T-helper 1 cell treated with Interleukin-12 subunit alpha and Interleukin-12 subunit beta and Interleukin-4 antibody, amounts not matched to agents 30 μg/mL and 1 μg/mL, for 36 hours (primary cell): ENCODE measurements at regions not wholly inside any gene's neighbourhood (a gene's known extent, or its start where the extent isn't known, plus 50 kb on each side); places are given as distances from the start of the nearest gene placed in this dataset.
"Not testable (repeated sequence)": the region's sequence is repeated elsewhere in the genome, so short reads cannot be mapped to it uniquely, and the experiment has no call there.

Experiments used
- H3K27ac Mint-ChIP-seq: one replicate; pipeline ENCODE4 v1.8.0; 2021; ENCODE audit warnings: mild to moderate bottlenecking, mixed read lengths
- H3K27me3 Mint-ChIP-seq: one replicate; pipeline ENCODE4 v1.8.0; 2021; ENCODE audit warnings: low read depth, mixed read lengths
- H3K36me3 Mint-ChIP-seq: one replicate; pipeline ENCODE4 v1.8.0; 2021; ENCODE audit warnings: low read depth, mixed read lengths
- H3K4me1 Mint-ChIP-seq: one replicate; pipeline ENCODE4 v1.8.0; 2021; ENCODE audit warnings: low read depth, mixed read lengths
- H3K4me3 Mint-ChIP-seq: one replicate; pipeline ENCODE4 v1.8.0; 2021; ENCODE audit warnings: mild to moderate bottlenecking, moderate library complexity, mixed read lengths
- H3K9me3 Mint-ChIP-seq: one replicate; pipeline ENCODE4 v1.8.0; 2021; ENCODE audit warnings: mixed read lengths

DNA sequence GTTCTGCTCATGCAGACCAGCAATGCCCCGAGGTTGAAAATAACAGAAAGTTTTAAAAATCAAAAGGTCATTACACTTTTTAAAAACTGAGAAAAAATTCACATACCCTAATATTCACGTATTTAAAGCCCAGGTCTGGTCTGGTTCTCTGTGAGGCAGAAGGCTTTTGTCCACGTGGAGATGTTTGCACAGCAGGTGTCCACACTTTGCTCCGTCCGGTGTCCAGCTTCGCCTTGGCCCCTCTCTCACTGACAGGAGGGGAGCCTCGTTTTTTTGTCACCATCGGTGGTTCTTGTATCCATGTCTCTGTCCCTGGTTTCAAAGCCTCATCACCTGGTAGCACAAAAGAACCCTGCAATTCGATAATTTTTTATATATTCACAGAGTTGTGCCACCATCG lies 434.6 kb upstream of the FRG1 start:
- Mint-ChIP-seq H3K27ac (no peak overlapping the region), H3K4me3 (no peak overlapping the region), H3K36me3 (no peaks in the 10 kb centered on the region), H3K4me1 (no peaks in the 10 kb centered on the region), H3K27me3 (no peaks in the 10 kb centered on the region), H3K9me3 (peaks cover 5% of the 10 kb centered on the region)

DNA sequence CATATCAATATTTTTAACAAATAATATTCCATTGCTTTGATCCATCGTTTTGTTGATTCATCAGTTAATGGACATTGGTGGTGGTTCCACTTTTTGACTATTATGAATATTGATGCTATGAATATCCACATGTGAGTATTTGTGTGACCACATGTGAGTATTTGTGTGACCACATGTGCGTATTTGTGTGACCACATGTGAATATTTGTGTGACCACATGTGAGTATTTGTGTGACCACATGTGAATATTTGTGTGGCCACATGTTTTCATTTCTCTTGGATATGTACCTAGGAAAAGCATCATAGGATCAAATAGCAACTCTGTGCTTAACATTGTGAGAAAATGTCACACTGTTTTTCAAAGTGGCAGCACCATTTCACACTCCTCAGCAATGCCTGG lies 433.6 kb upstream of the FRG1 start:
- Mint-ChIP-seq H3K4me1 (no peaks in the 10 kb centered on the region), H3K4me3 (no peak overlapping the region), H3K27me3 (no peaks in the 10 kb centered on the region), H3K9me3 (peaks cover 9% of the 10 kb centered on the region), H3K27ac (no peak overlapping the region), H3K36me3 (no peaks in the 10 kb centered on the region)

DNA sequence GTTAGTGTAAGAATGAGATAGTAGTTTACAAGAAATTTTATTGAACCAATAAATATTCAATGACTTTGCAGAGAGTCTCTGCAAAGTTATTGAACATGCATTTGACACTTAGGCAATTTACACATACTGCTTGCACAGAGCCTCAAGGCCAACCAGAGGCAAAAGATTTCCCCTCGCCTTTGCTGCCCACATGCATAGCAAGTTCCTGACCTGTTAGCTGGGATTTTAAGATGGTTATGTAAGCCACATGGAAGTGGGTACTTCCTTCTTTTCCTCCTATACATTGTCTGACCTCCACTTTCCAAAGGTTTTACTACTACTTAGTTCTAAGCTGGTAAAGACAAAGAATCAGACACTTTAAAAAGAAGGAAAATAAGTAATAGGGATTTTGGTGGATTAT lies 430.1 kb upstream of the FRG1 start:
- Mint-ChIP-seq H3K9me3 (peaks cover 6% of the 10 kb centered on the region), H3K27ac (no peak overlapping the region), H3K4me3 (no peak overlapping the region), H3K4me1 (no peaks in the 10 kb centered on the region), H3K36me3 (no peaks in the 10 kb centered on the region), H3K27me3 (no peaks in the 10 kb centered on the region)

DNA sequence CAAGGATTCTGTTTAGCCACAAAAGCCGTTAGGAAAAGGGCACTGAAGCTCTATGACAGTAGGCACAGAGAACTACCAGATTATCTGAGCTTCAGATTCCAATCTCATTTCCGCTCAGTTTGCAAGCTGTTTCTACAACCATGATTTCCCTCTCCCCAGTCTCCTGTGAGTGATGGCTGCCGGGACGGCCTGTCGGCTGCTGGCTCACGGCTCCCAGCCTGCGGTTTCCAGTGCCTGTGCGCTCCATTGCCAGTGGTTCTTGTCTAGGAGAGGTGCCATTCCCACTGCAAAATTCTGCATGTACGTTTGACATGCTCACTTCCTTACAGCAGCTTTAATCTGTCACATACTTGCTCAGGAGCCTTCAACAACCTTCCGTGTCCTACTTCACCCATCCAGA lies 429.1 kb upstream of the FRG1 start:
- Mint-ChIP-seq H3K4me3 (no peak overlapping the region), H3K27ac (no peak overlapping the region), H3K27me3 (no peaks in the 10 kb centered on the region), H3K4me1 (no peaks in the 10 kb centered on the region), H3K9me3 (peaks cover 5% of the 10 kb centered on the region), H3K36me3 (no peaks in the 10 kb centered on the region)

DNA sequence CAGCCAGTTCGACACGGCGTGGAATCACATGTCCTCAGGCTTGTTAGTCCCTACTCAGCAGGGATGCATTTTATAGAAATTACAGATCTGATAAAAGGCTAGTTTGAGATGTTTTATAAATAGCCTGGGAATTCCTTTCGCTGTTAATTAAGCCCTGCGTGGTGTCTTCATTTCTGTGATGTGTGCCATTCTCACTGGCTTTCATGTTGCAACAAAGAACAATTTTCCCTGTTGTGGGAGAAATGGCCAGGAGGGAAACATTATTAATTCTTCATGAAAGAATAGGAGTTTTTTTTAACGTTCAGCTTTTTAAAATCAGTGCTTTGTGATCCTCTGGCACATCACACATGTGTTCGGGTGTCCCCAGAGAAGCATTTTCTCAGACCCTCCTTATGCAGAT lies 427.3 kb upstream of the FRG1 start:
- H3K4me1 Mint-ChIP-seq, result no peaks in the 10 kb centered on the region
- H3K27ac Mint-ChIP-seq, result no peak overlapping the region
- H3K4me3 Mint-ChIP-seq, result no peak overlapping the region
- no peaks in the 10 kb centered on the region for H3K27me3 Mint-ChIP-seq
- H3K36me3 Mint-ChIP-seq, result no peaks in the 10 kb centered on the region
- peaks cover 5% of the 10 kb centered on the region for H3K9me3 Mint-ChIP-seq

DNA sequence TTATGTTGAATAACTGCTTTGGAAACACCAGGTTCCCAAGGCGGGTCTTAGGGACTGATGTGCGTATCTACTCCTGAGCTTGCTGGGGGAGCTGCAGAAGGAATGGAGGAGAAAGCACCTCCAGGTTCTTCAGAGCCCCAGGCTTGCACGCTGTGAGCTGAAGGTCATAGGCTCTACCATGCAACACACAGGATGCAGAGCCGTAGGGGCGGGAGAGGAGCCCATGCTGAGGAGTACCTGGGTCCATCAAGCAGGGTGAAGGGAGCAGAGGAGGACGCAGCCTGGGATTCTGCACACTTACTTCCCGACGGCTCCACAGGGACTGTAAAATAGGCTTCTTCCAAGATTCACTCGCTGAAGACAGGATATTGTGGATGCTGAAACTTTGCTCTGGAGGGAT lies 426.5 kb upstream of the FRG1 start:
- H3K36me3 Mint-ChIP-seq, result no peaks in the 10 kb centered on the region
- H3K9me3 Mint-ChIP-seq, result peaks cover 5% of the 10 kb centered on the region
- no peak overlapping the region for H3K4me3 Mint-ChIP-seq
- H3K27ac Mint-ChIP-seq, result no peak overlapping the region
- no peaks in the 10 kb centered on the region for H3K27me3 Mint-ChIP-seq
- H3K4me1 Mint-ChIP-seq, result no peaks in the 10 kb centered on the region

DNA sequence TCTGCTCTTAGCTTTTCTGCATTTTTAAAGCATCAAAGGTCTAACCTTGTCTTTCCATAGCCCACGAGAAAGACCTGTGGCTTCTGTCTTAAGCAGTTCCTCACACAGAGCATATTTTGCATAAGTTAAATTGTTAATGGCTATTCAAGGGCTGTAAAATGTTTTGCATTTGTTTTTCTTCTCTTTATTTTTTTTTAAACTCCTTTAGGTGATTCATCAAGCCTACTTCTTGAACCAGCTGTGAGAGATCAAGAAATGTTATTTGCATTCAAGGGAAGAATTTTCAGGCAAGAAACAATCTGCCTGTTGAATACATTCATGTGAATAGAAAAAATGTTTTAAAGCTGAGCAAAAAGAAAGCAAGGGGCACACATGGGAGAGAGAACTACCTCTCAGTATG lies 423.8 kb upstream of the FRG1 start:
- H3K36me3 Mint-ChIP-seq, result no peaks in the 10 kb centered on the region
- H3K27ac Mint-ChIP-seq, result no peak overlapping the region
- H3K4me3 Mint-ChIP-seq, result no peak overlapping the region
- H3K4me1 Mint-ChIP-seq, result no peaks in the 10 kb centered on the region
- H3K27me3 Mint-ChIP-seq, result no peaks in the 10 kb centered on the region
- H3K9me3 Mint-ChIP-seq, result peaks cover 2% of the 10 kb centered on the region

DNA sequence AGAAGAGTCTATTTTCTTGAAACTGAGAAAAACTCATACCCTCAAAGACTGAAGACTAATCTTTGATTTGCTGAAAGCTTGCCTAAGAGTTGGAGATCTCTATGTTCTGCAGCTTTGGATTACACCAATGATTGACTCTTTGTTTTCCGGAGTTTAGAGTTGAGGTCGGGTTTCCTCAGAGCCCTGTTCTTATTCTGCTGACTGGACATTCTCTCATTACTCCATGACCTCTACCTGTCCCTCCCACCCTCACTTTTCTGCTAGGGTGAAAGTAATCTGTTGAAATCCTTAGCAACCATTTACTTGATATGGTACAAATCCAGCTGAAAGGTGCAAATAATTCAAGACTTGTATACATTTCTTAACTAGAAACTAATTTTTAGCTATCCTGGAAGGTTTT lies 421.5 kb upstream of the FRG1 start:
- Mint-ChIP-seq H3K27me3 (no peaks in the 10 kb centered on the region), H3K4me1 (no peaks in the 10 kb centered on the region)

DNA sequence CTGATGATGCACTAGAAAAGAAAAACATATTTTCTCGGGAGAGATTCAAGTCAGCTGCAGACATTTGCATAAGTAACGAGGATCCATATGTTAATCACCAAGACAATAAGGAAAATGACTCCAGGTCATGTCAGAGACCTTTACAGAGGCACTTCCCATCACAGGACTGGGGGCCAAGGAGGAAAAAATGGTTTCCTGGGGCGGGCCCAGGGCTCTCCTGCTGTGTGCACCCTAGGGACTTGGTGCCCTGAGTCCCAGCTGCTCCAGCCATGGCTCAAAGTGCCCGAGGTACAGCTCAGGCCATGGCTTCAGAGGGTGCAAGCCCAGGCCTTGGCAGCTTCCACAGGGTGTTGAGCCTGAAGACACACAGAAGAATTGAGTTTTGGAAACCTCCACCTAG lies 415.4 kb upstream of the FRG1 start:
- Mint-ChIP-seq H3K9me3 (peaks cover 23% of the 10 kb centered on the region), H3K36me3 (no peaks in the 10 kb centered on the region), H3K4me3 (no peak overlapping the region)

More for the DNA sequence above, 421.5 kb upstream of the FRG1 start:
- Mint-ChIP-seq H3K9me3 (no peaks in the 10 kb centered on the region), H3K27ac (no peak overlapping the region), H3K36me3 (no peaks in the 10 kb centered on the region), H3K4me3 (no peak overlapping the region)

DNA sequence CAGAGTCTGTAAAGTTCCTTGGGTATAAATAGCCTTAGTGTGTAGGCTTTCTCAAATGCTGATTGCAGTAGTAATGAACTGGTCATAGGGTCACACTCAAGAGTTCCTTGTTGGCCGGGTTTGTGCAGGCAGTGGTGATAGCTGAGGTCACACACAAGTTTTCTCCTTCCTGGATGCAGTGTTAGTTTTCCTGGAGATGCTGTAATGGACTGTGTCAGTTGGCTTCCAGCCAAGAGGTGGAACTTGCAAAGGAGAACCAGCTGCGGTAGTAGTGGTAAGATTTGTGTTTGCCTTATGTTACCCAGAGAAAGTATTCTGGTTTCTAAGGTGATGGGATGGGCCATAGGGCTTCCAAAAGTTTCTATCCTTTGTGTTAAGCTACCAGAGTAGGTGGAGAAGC lies 409.8 kb upstream of the FRG1 start:
- Mint-ChIP-seq H3K27me3 (no peaks in the 10 kb centered on the region), H3K9me3 (peaks cover 40% of the 10 kb centered on the region), H3K36me3 (peaks cover 3% of the 10 kb centered on the region), H3K4me3 (no peak overlapping the region), H3K27ac (no peak overlapping the region), H3K4me1 (no peaks in the 10 kb centered on the region)

More for the DNA sequence above, 415.4 kb upstream of the FRG1 start:
- Mint-ChIP-seq H3K4me1 (no peaks in the 10 kb centered on the region), H3K27me3 (no peaks in the 10 kb centered on the region), H3K27ac (no peak overlapping the region)

DNA sequence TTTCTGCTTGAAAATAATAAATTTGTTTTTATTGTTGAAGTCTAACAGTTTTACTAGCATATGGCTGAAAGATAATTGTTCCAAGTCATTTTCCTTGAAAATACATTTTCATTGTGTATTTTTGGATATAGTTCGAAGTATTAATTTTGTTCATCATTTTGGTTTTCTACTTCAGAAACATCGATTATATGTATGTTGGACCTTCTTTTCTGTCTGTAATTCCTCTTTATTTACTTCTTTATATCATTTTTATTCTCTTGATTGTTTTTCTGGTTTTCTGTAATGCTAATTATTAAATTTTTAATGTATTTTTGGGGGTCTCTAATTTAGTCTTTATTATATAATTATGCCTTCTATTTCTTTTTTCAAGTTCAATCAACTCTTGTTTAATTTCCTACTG lies 407.1 kb upstream of the FRG1 start:
- peaks cover 3% of the 10 kb centered on the region for H3K36me3 Mint-ChIP-seq
- no peak overlapping the region for H3K27ac Mint-ChIP-seq
- no peaks in the 10 kb centered on the region for H3K4me1 Mint-ChIP-seq
- H3K9me3 Mint-ChIP-seq, result peaks cover 37% of the 10 kb centered on the region
- H3K27me3 Mint-ChIP-seq, result no peaks in the 10 kb centered on the region
- no peak overlapping the region for H3K4me3 Mint-ChIP-seq

DNA sequence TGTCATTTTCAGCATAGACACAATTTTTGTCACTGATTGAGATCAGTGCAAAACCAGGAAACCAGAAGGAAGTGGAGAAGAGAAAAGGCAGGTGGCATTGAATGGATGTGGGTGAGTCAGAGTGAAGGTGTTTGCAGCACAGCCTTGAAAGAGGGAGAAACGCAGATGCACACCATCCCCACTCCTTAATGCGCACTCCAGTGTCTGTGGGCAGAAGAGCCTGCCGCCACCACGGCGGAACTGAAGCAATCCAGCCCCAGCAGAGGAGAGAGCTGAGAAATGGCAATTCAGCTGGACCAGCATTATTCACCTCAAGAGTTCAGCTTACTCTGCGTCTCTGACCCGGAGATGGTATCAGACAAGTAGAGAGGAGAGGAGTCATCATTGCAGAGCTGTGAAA lies 393.1 kb upstream of the FRG1 start:
- Mint-ChIP-seq H3K4me3 (no peak overlapping the region), H3K27ac (no peak overlapping the region), H3K36me3 (no peaks in the 10 kb centered on the region), H3K4me1 (no peaks in the 10 kb centered on the region), H3K27me3 (no peaks in the 10 kb centered on the region), H3K9me3 (peaks cover 5% of the 10 kb centered on the region)

DNA sequence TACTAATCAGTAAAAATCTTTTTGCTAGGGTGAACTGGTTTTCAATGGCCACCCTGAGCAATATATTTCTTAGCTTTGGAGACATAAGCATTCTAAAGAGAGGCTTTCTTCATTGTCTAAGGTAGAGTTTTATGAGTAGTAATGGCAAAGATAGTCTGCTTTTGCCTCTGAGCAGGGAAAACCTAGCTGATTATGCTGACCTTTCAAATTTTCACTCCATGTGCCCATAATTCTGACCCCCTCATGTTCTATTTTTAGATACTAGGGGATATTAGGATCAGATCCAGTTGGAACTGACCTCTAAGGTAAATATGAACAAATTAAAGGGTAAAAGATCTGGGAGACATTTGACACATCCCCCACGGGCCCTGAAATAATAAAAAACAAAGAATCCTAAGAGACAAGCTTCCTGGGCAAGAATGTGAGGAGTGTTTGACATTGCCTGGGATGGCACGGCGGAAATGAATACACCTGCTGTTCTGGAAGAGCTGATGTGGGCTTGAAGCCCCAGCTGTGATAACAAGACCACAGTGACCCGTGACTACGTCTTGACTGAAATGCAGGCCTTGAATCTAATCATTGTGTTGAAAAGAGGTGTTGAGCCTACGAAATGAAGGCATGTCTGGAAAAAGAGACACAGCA lies 392.1 kb upstream of the FRG1 start:
- no peaks in the 10 kb centered on the region for H3K27me3 Mint-ChIP-seq
- peaks cover 5% of the 10 kb centered on the region for H3K9me3 Mint-ChIP-seq
- H3K27ac Mint-ChIP-seq, result no peak overlapping the region
- no peaks in the 10 kb centered on the region for H3K4me1 Mint-ChIP-seq
- no peak overlapping the region for H3K4me3 Mint-ChIP-seq
- no peaks in the 10 kb centered on the region for H3K36me3 Mint-ChIP-seq

DNA sequence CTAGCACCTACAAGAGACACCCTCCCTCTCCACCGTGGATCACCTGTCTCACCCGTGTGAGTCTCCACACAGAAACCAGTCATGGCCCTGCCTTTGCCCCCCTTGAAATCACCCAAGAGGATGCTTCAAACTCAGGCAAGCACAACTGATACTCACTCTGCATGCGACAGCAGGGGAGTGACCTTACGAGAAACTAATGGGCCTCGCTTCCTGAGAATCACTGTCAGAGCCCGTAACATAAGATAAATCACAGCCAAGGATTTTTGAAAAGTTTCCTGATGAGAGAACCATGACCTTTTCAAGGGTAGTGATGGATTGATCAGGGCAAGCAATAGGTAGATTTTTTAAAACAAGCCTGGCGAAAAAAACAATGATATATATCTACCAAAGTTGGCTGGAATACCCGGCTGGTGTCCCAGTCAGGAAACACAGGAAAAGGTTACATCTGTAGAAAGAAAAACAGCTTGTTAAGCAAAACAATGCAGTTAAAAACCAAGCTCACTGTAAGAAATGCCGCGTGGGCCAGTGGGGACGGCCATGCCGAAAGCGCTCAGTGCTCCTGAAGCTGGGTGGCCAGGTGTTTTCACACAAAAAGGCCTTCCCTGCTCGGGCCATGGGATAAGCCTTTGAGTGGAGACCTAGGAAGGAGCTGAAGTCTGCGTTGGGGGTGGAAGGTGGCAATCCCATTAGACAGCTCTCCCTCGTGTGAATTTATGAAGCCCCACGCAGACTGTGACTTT lies 388.6 kb upstream of the FRG1 start:
- H3K9me3 Mint-ChIP-seq, H3K4me3 Mint-ChIP-seq, H3K4me1 Mint-ChIP-seq, H3K27me3 Mint-ChIP-seq, H3K36me3 Mint-ChIP-seq, H3K27ac Mint-ChIP-seq: not testable (repeated sequence)

DNA sequence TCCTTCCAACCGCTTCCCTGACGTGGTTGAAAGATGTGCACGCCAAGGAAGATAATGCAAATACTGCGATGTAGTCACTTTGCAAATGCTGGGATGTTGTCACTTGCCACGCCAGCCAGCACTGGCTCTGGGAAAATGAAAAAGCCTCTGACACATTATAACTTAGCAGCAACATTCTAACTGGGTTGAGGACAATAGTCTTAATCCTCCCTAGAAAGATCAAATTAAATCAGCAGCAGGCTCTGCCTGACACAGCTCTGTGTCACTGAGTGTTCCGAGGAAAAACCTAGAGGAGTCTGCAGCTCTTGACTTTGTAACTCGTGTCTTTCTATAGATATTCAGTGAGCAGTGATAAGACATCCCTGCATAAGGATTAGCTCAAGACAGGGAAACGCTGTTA lies 380.1 kb upstream of the FRG1 start:
- not testable (repeated sequence) for H3K27me3 Mint-ChIP-seq, H3K4me3 Mint-ChIP-seq, H3K9me3 Mint-ChIP-seq, H3K4me1 Mint-ChIP-seq, H3K27ac Mint-ChIP-seq, H3K36me3 Mint-ChIP-seq
